Left lung (tissue), 4 donors: ENCODE measurements at regions not wholly inside any gene's neighbourhood (a gene's known extent, or its start where the extent isn't known, plus 50 kb on each side); places are given as distances from the start of the nearest gene placed in this dataset.

Experiments used
- ATAC-seq: fragments of 200-7000 bp; cut with Tn5 transposase; one replicate; pipeline ENCODE4 v1.9.1; 2020; ENCODE audit warnings: moderate library complexity
- DNase-seq, 4 donors: peaks; one replicate each; pipeline ENCODE4 v3.0.0-alpha.2; 2013 to 2020
- H3K27ac ChIP-seq, 2 donors: fragments of 200-600 bp; sonication (generic) in 1 of 2; one replicate each; pipeline versions ENCODE4 v1.5.0 to v1.8.0; 2020 to 2021
- H3K27me3 ChIP-seq, 2 donors: fragments of 200-600 bp; sonication (generic) in 1 of 2; one replicate each; pipeline versions ENCODE4 v1.5.0 to v1.8.0; 2020 to 2021
- H3K36me3 ChIP-seq, 2 donors: fragments of 200-600 bp; sonication (generic) in 1 of 2; one replicate each; pipeline versions ENCODE4 v1.5.0 to v1.8.0; 2020 to 2021
- H3K4me1 ChIP-seq, 2 donors: fragments of 200-600 bp; one replicate each; pipeline ENCODE4 v1.8.0; 2021
- H3K4me3 ChIP-seq, 2 donors: fragments of 200-600 bp; sonication (generic) in 1 of 2; one replicate each; pipeline versions ENCODE4 v1.5.0 to v1.8.0; 2020 to 2021; ENCODE audit warnings: mild to moderate bottlenecking in 1 of 2
- H3K9me3 ChIP-seq, 2 donors: fragments of 200-600 bp; sonication (generic) in 1 of 2; one replicate each; pipeline versions ENCODE4 v1.5.0 to v1.8.0; 2020 to 2021
- intact Hi-C, 2 donors: fragments of 100-400 bp; cut with DNase I; formaldehyde crosslinking; loops; one replicate each; pipeline versions ENCODE4 v1.11.2 to v1.14.2; 2022
- TF ChIP-seq, protein P1 (sequence below), 2 donors: fragments of 200-600 bp; sonication (generic) in 1 of 2; IDR thresholded peaks; one replicate each; pipeline versions ENCODE4 v1.5.0 to v1.8.0; 2021; ENCODE audit warnings: antibody characterized with exemption in 2 of 2
- donor health status: DM: no; HTN: yes; CAD: no.
- donor health status: DM: no; HTN: no; CAD: no.

DNA sequence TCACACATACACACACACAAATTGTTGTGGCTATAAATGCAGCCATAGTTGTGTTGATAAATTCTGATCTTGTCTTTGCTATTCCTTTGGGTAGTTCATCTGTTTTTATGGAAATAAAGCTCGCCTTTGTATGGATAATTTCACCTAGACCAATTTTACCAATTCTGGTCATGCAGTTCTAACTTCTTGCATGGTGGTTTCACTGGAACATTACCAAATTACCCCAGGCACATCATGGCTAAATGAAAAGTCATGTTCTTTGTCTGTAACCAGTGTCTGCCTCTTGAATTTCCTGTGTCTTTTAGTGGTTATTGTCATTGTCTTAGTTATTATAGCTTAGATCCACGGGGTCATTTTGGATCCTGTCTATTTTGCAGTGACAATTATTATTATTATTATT lies 50.3 kb upstream of the TMC1 start:
- TF ChIP-seq, protein P1, sequence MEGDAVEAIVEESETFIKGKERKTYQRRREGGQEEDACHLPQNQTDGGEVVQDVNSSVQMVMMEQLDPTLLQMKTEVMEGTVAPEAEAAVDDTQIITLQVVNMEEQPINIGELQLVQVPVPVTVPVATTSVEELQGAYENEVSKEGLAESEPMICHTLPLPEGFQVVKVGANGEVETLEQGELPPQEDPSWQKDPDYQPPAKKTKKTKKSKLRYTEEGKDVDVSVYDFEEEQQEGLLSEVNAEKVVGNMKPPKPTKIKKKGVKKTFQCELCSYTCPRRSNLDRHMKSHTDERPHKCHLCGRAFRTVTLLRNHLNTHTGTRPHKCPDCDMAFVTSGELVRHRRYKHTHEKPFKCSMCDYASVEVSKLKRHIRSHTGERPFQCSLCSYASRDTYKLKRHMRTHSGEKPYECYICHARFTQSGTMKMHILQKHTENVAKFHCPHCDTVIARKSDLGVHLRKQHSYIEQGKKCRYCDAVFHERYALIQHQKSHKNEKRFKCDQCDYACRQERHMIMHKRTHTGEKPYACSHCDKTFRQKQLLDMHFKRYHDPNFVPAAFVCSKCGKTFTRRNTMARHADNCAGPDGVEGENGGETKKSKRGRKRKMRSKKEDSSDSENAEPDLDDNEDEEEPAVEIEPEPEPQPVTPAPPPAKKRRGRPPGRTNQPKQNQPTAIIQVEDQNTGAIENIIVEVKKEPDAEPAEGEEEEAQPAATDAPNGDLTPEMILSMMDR (IDR thresholded peaks at IDR 0.05) = no peak
- intact Hi-C loops = no loop called here
- Histone ChIP-seq H3K36me3 (no peaks in the 10 kb centered on the region), H3K9me3 (no peaks in the 10 kb centered on the region), H3K27me3 (no peaks in the 10 kb centered on the region), H3K27ac (no peak overlapping the region), H3K4me3 (no peak overlapping the region), H3K4me1 (peaks cover 0 to 2% of the 10 kb centered on the region in 2 donors)
- ATAC-seq (no peak), DNase-seq (no peak)

GRCh38 chr9:72467766-72468738 lies 53.4 kb upstream of the TMC1 start:
- Histone ChIP-seq H3K27ac (no peak overlapping the region), H3K4me1 (peaks cover 2 to 6% of the 10 kb centered on the region in 2 donors)

DNA sequence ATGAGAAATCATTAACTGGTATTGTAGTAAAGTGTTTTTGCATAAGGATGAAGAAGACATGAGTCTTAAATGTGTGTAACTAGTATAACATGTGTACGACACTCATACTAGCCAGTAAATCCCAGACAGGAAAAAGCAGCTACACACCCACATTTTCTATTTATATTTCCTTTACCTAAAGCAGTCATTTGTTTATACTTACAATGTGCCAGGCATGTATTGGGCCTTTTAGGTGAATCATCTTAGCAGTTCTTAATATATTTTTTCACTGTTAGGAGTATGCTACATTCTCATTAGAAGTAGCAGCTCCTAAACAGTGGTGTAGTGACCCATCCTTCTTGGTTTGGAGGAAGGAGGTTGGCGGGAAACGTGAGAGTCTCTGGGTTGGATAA lies 55.8 kb upstream of the TMC1 start:
- intact Hi-C loops = no loop called here
- no peak for DNase-seq
- Histone ChIP-seq H3K27ac (no peak overlapping the region), H3K9me3 (no peaks in the 10 kb centered on the region), H3K27me3 (no peaks in the 10 kb centered on the region), H3K36me3 (no peaks in the 10 kb centered on the region), H3K4me1 (peaks cover 2 to 6% of the 10 kb centered on the region in 2 donors), H3K4me3 (no peak overlapping the region)
- TF ChIP-seq, protein P1 (IDR thresholded peaks at IDR 0.05) = no peak
- ATAC-seq = no peak

More at GRCh38 chr9:72467766-72468738, 53.4 kb upstream of the TMC1 start:
- TF ChIP-seq, protein P1 (IDR thresholded peaks at IDR 0.05) = no peak
- no peaks in the 10 kb centered on the region for H3K27me3 ChIP-seq
- no peaks in the 10 kb centered on the region for H3K36me3 ChIP-seq
- intact Hi-C loops = no loop called here
- DNase-seq (no peak), ATAC-seq (no peak)
- H3K4me3 ChIP-seq = no peak overlapping the region
- no peaks in the 10 kb centered on the region for H3K9me3 ChIP-seq

DNA sequence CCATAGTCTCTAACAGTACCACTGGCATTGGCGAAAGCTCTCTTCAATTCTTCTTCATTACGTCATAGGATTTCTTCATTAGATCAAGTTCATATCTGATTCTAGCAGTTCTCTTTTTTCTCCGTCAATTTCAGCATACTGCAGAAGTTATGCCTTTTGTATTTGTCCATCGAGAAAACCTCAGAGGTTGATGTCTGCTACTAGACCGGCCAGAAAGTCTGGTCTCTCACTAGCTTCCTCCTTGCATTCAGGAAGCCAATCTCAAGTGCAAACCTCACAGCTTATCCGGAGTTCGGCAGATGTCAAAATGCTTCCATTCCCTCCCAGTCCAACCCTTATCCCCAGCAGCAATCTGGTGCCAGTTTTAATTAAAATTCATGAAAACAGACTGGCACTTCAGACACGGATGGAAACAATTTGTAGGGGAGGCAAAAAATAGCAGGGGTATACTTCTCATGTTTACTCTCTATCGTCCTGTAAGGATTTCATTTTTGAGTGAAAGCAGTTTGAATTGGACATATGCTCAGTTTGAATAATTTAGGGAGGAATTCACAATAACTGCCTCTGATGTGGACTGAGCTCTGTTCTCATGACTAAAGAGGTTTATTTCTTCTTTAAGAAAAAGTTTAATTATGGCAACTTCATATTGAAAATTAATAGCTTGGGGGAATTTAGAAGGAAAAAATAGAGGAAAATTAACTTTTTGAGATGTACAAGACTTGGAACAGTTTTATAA lies 56.4 kb upstream of the TMC1 start:
- intact Hi-C loops = no loop called here
- Histone ChIP-seq H3K27me3 (no peaks in the 10 kb centered on the region), H3K9me3 (no peaks in the 10 kb centered on the region), H3K36me3 (no peaks in the 10 kb centered on the region), H3K27ac (peak overlapping the region; percentile 1 to 2), H3K4me1 (peaks cover 2 to 6% of the 10 kb centered on the region in 2 donors), H3K4me3 (no peak overlapping the region)
- TF ChIP-seq, protein P1 (IDR thresholded peaks at IDR 0.05) = no peak
- peak; percentile 75 for ATAC-seq
- peak in 1 of 4 donors; percentile 13 for DNase-seq

GRCh38 chr9:72462340-72462739 lies 59.1 kb upstream of the TMC1 start:
- Histone ChIP-seq H3K4me3 (no peak overlapping the region), H3K36me3 (no peaks in the 10 kb centered on the region), H3K4me1 (peaks cover 0 to 6% of the 10 kb centered on the region in 2 donors), H3K27ac (no peak overlapping the region), H3K9me3 (no peaks in the 10 kb centered on the region), H3K27me3 (no peaks in the 10 kb centered on the region)
- intact Hi-C loops = no loop called here
- ATAC-seq = no peak
- TF ChIP-seq, protein P1 (IDR thresholded peaks at IDR 0.05) = no peak
- no peak for DNase-seq
